ENCODE measurements at regions not wholly inside any gene's neighbourhood (a gene's known extent, or its start where the extent isn't known, plus 50 kb on each side); places are given as distances from the start of the nearest gene placed in this dataset.
"Not testable (repeated sequence)": the region's sequence is repeated elsewhere in the genome, so short reads cannot be mapped to it uniquely, and the experiment has no call there.

GRCh38 chr10:36524126-36524525 lies 601.3 kb upstream of the ANKRD30A start:
- DNase-seq (ENCODE audit: low spot score); intact Hi-C loops (cut with DNase I): not testable (repeated sequence)

DNA sequence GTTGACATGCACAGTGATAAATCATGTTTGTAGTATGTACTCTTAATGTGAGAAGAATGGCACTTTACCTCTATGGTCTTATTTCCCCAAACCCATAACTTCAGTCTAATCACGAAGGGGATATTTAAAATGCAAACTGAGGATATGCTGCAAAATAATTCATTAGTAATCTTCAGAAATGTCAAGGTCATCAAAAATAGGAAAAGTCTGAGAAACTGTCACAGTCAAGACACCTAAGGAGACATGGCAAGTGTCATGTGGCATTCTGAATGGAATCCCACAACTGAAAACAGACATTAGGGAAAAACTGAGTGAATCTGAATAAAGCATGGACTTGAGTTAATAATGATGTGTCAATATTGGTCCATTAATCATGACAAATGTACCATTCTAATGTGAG lies 605.5 kb upstream of the ANKRD30A start:
- intact Hi-C loops (cut with DNase I) = no loop called here
- DNase-seq (ENCODE audit: low spot score) = no peak

DNA sequence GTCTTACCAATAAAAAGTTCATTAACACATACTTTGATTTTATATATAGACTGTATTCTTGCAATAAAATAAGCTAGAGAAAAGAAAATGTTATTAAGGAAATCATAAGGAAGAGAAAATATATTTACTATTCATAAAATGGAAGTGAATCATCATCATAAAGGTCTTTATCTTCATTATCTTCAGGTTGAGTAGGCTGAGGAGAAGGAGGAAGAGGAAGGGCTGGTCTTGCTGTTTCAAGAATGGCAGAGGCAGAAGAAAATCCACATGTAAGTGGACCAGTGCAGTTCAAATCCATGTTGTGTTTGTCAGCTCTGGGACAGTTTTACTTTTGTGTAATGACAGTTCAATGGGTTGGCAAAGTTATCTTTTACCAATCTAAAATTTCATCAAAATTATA lies 609.1 kb upstream of the ANKRD30A start:
- no peak for DNase-seq (ENCODE audit: low spot score)
- intact Hi-C loops (cut with DNase I) = no loop called here

GRCh38 chr10:36515319-36515718 lies 610.1 kb upstream of the ANKRD30A start:
- intact Hi-C loops (cut with DNase I) = no loop called here
- DNase-seq (ENCODE audit: low spot score) = no peak

DNA sequence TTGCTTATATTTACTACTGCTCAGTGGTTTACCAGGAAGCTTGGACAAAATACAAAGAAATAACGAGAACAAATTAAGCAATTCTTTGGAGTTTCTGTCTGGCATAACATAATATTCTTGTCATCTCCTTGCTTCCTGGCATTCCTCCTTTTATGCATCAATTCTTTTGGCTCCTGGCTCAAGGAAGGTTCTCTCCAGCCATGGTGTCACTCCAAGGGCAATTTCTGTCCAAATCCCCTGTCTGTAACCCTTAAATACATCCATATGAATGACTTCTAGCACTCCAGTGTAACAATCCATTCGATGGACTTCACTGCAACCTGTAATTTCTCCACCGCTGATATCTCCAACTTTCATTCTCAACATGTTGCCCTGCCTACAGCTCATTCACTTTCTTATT lies 617.7 kb upstream of the ANKRD30A start:
- DNase-seq (ENCODE audit: low spot score) = no peak
- intact Hi-C loops (cut with DNase I) = no loop called here

DNA sequence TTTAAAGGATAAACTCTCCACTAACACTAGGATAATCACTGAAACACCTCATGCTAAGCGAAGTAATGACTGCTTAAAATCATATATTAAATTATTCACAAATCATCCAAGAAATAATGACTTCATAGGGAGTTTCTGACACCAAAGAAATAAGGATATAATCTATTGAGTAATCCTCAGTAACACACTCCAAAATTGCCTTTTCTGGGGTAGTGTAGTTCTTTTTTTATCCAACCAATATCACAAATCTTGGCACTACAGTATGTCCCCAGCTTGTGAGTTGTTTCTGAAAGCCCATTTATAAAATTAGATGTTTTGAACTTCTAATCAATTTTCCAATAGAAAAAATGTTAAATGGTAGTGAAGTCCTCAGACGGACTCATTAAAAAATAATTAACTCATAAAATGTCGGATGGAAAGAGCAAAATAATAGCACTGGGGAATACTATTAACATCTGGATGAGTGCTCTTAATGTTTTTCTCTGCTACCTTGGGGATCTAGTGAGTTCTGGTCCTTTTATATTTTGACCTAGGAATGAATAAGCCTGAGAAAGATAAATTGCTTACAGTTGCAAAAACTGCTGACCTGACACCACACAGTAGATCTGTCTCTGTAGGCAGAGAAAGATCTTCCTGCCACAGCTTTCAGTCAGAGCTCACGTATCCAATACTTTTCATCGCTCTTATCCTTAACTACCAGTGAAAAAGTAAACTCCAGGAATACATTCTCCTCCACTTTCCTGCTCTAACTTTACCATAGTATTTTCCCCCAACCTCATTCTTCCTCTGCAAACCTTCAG lies 618.5 kb upstream of the ANKRD30A start:
- no peak for DNase-seq (ENCODE audit: low spot score)
- intact Hi-C loops (cut with DNase I) = no loop called here

- intact Hi-C loops (cut with DNase I) = no loop called here
- no peak for DNase-seq (ENCODE audit: low spot score)
These were observed 619.1 kb upstream of the ANKRD30A start for GRCh38 chr10:36506261-36506660.

- DNase-seq (ENCODE audit: low spot score) = no peak
- intact Hi-C loops (cut with DNase I) = no loop called here
These were observed 620.6 kb upstream of the ANKRD30A start for GRCh38 chr10:36504758-36505157.

DNA sequence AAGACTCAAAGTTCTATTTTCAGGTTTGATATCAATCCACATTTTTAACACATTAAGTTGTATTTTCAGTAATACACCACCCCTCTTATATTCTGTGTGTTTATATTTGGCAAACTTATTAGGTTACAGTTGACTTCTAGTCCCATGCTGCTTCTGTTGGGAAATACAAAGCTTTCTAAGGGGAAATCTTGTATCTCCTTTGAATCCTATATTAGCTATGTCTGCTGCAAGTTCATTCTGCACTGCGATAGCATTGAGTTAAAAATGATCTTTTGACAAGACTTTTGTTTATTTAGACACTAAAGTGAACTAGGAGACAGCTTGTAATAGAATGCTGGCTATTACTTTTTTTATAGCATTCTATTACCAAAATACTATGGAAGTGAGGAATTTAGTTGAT lies 625.1 kb upstream of the ANKRD30A start:
- intact Hi-C loops (cut with DNase I) = no loop called here
- DNase-seq (ENCODE audit: low spot score) = no peak

GRCh38 chr10:36499693-36500092 lies 625.7 kb upstream of the ANKRD30A start:
- DNase-seq (ENCODE audit: low spot score) = no peak
- intact Hi-C loops (cut with DNase I) = no loop called here

- intact Hi-C loops (cut with DNase I) = no loop called here
- DNase-seq (ENCODE audit: low spot score) = no peak
These were observed 628.6 kb upstream of the ANKRD30A start for GRCh38 chr10:36496758-36497157.

DNA sequence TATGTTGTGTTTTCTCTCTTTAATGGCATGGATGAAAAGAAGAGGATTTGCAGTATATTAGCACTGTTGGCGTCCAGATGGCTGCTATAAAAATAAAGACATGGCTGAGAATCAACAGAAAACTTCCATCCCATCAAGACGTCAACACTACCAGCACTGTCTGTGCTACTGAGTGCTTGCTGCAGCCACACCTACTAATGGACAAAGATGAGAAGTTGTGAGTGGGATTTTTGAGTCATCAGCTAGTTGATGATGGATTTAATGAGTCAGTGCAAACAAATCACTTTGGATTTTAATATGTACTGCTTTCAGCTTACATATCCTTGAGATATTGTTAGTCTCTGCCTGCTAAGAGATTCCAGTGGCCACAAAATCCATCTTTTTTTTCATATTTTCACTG lies 631.0 kb upstream of the ANKRD30A start:
- DNase-seq (ENCODE audit: low spot score) = no peak

DNA sequence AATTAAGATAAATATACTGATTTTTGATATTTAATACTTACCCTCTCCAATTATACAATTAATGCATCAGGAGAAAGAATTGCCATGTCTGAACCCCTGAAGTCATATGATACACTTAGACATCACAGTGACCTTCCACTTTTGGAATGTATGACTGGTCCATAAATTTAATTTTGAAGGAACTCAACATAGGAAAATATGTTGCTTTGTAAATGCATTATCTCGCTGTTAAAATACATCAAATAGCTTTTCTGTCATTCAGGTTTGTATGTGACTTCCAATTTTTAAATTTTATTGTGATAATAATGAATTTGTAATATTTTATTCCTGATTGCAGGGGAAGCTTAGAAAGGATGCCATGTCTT lies 631.9 kb upstream of the ANKRD30A start:
- DNase-seq (ENCODE audit: low spot score) = no peak
- intact Hi-C loops (cut with DNase I) = loop anchor here (5.0 kb wide), 2 partner anchors 311 to 851 kb away; partner anchors contain the start of gene FZD8

More for the DNA sequence above, 631.0 kb upstream of the ANKRD30A start:
- intact Hi-C loops (cut with DNase I) = loop anchor here (5.0 kb wide), 2 partner anchors 312 to 852 kb away; partner anchors contain the start of gene FZD8

GRCh38 chr10:36492590-36493515 lies 632.5 kb upstream of the ANKRD30A start:
- intact Hi-C loops (cut with DNase I) = loop anchor here (5.0 kb wide), 2 partner anchors 311 to 851 kb away; partner anchors contain the start of gene FZD8
- no peak for DNase-seq (ENCODE audit: low spot score)

- intact Hi-C loops (cut with DNase I) = loop anchor here (5.0 kb wide), 2 partner anchors 310 to 850 kb away; partner anchors contain the start of gene FZD8
- DNase-seq (ENCODE audit: low spot score) = no peak
These were observed 633.5 kb upstream of the ANKRD30A start for GRCh38 chr10:36491926-36492325.

GRCh38 chr10:36489611-36490228 lies 635.7 kb upstream of the ANKRD30A start:
- intact Hi-C loops (cut with DNase I) = loop anchor here (5.0 kb wide), 2 partner anchors 307 to 847 kb away; partner anchors contain the start of gene FZD8

DNA sequence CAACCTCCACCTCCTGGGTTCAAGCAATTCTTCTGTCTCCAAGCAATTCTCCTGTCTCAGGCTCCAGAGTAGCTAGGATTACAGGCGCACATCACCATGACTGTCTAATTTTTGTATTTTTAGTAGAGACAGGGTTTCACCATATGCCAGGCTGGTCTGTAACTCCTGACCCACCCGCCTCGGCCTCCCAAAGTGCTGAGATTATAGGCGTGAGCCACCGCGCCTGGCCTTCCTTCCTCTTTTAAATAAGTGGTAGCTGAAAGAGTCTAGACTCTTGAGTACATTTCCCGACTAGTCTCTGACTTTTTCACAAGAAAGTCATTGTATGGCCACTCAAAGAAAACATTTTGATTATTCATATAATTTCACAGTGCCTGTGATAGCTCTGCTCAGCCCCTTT lies 636.2 kb upstream of the ANKRD30A start:
- intact Hi-C loops (cut with DNase I) = no loop called here
- DNase-seq (ENCODE audit: low spot score) = no peak

More at GRCh38 chr10:36489611-36490228, 635.7 kb upstream of the ANKRD30A start:
- DNase-seq (ENCODE audit: low spot score) = no peak

DNA sequence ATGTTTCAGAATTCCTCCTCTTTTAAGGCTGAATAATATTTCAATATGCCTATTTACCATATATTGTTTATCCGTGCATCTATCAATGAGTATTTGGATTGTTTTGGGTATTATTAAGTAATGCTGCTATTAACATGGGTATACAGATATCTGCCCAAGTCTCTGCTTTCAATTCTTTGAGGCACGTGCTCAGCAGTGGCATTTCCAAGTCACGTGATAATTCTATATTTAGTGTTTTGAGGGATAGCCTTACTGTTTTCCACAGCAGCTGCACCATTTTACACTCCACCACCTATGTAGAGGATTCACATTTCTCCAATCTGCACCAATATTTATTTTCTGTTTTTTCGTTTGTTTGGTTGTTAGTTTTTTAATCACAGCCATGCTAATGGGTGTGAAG lies 636.8 kb upstream of the ANKRD30A start:
- no peak for DNase-seq (ENCODE audit: low spot score)
- intact Hi-C loops (cut with DNase I) = no loop called here

DNA sequence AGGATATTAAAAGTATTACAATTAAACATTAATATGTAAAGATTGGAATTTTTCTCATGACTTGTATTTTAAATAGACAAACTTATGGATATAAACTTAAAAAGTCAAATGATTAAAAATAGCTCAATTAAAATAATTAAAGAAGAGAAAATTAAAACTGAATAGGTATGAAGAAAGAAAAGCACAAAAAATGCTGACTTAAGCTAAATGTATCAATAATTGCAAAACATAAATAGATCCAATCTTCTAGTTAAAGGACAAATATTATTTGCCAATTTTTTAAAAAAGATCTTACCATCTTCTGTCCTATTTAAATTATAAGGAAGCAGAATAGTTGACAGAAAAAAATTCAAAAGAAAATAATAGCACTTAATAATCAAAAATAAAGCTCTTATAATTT lies 646.3 kb upstream of the ANKRD30A start:
- DNase-seq (ENCODE audit: low spot score) = no peak
- intact Hi-C loops (cut with DNase I) = no loop called here

DNA sequence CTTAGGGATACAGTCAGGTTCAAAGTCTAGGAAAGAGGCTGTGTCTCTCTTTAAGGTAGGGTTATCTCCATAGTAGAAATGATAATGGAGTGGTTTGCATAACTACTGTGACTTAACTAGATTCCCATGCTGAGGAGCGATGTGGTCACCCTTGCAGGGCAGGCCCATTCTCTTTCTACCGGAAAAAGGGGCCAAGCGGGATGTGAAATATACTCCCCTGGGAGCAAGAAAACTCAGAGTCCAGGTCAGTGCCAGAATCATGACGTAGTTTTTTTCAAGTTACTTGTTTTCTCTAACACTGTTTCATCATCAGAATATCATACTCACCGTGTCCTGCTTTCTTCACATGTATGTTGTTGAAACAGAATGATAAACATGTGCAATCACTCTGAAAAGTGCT lies 649.0 kb upstream of the ANKRD30A start:
- intact Hi-C loops (cut with DNase I) = no loop called here

More for the DNA sequence above, 649.0 kb upstream of the ANKRD30A start:
- DNase-seq (ENCODE audit: low spot score) = no peak

All from cardiac septum (tissue), 1 donor.